HS-5 (cell line): ENCODE measurements at regions not wholly inside any gene's neighbourhood (a gene's known extent, or its start where the extent isn't known, plus 50 kb on each side); places are given as distances from the start of the nearest gene placed in this dataset.
A peak's percentile ranks its signal among the peaks of the same experiment; 100 is the strongest.

Source experiments
- DNase-seq: peaks from one replicate; pipeline ENCODE4 v3.0.0-alpha.2; 2012; ENCODE audit warnings: low read depth

GRCh38 chr5:92795633-92796032 lies 785.4 kb downstream of the NR2F1-AS1 start:
- DNase-seq: no peak

- DNase-seq: no peak
These were observed 801.0 kb downstream of the NR2F1-AS1 start for GRCh38 chr5:92780057-92780456.

GRCh38 chr5:92779536-92779935 lies 801.5 kb downstream of the NR2F1-AS1 start:
- no peak for DNase-seq

- DNase-seq: no peak
These were observed 802.8 kb downstream of the NR2F1-AS1 start for GRCh38 chr5:92778261-92778660.

- DNase-seq: no peak
These were observed 803.6 kb downstream of the NR2F1-AS1 start for GRCh38 chr5:92777421-92777820.

GRCh38 chr5:92775711-92776615 lies 805.1 kb downstream of the NR2F1-AS1 start:
- DNase-seq: no peak

GRCh38 chr5:92769978-92770377 lies 811.0 kb downstream of the NR2F1-AS1 start:
- DNase-seq: no peak

- DNase-seq: no peak
These were observed 819.4 kb downstream of the NR2F1-AS1 start for GRCh38 chr5:92761585-92761984.

- no peak for DNase-seq
These were observed 820.5 kb downstream of the NR2F1-AS1 start for GRCh38 chr5:92760550-92760949.

GRCh38 chr5:92758552-92758951 lies 822.5 kb downstream of the NR2F1-AS1 start:
- DNase-seq: peak; percentile 56

- no peak for DNase-seq
These were observed 831.1 kb downstream of the NR2F1-AS1 start for GRCh38 chr5:92749943-92750342.

GRCh38 chr5:92748072-92748676 lies 832.8 kb downstream of the NR2F1-AS1 start:
- no peak for DNase-seq

GRCh38 chr5:92741906-92742305 lies 839.1 kb downstream of the NR2F1-AS1 start:
- DNase-seq: no peak

- no peak for DNase-seq
These were observed 846.6 kb downstream of the NR2F1-AS1 start for GRCh38 chr5:92734211-92734940.

- DNase-seq: no peak
These were observed 850.5 kb downstream of the NR2F1-AS1 start for GRCh38 chr5:92730486-92730885.

GRCh38 chr5:92729088-92729487 lies 851.9 kb downstream of the NR2F1-AS1 start:
- DNase-seq: no peak

GRCh38 chr5:92715946-92716520 lies 865.0 kb downstream of the NR2F1-AS1 start:
- DNase-seq: no peak

- DNase-seq: no peak
These were observed 867.2 kb downstream of the NR2F1-AS1 start for GRCh38 chr5:92713826-92714225.

- no peak for DNase-seq
These were observed 867.7 kb downstream of the NR2F1-AS1 start for GRCh38 chr5:92713335-92713743.

GRCh38 chr5:92711956-92712355 lies 869.1 kb downstream of the NR2F1-AS1 start:
- no peak for DNase-seq

GRCh38 chr5:92704590-92704989 lies 876.4 kb downstream of the NR2F1-AS1 start:
- no peak for DNase-seq

GRCh38 chr5:92703976-92704375 lies 877.0 kb downstream of the NR2F1-AS1 start:
- no peak for DNase-seq
